ENCODE measurements at regions not wholly inside any gene's neighbourhood (a gene's known extent, or its start where the extent isn't known, plus 50 kb on each side); places are given as distances from the start of the nearest gene placed in this dataset.

DNA sequence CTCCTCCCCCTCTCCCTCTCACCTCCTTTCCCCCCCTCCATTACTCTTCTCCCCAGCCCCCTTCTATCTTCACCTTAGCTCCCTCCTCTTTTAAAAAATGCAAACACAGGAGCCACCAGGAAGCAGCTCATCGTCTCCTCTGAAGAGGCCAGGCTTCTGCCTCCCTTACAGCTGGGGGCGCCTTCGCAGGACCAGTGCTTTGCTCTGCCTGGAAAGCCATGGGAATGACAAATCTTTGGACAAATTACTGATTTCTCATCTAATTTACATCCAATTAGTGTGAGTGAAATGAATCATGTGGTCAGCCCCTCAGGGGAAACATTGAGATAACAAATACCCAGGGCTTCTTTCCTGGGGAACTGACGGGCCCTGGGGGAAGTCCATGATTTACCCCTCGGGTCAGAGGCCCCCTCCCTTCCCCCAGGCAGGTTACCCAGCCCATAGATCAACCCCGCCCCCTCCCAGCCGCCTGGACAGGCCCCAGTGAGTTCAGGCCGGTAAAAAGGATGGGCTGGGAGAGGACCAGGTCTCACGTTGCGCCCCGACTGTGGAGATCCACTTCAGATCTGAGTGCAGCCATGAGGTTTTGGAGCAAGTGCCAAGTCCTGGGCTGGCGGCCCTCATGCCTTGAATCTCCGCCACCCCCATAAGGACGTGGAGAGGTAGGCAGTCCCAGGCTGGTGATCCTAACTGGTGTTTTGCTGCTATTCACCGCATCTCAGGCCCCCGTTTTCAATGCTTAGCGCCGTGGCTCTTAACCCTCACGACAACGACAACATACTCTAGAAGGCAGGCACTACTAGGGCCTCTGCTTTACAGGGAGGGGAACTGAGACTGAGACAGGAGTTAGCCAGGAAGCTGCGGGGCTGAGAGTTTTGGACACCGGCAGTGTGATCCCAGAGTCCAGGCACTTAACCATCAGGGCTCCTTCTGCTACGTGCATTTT, 300.8 kb downstream of the RRAGC start:
- TF ChIP-seq, protein P1, sequence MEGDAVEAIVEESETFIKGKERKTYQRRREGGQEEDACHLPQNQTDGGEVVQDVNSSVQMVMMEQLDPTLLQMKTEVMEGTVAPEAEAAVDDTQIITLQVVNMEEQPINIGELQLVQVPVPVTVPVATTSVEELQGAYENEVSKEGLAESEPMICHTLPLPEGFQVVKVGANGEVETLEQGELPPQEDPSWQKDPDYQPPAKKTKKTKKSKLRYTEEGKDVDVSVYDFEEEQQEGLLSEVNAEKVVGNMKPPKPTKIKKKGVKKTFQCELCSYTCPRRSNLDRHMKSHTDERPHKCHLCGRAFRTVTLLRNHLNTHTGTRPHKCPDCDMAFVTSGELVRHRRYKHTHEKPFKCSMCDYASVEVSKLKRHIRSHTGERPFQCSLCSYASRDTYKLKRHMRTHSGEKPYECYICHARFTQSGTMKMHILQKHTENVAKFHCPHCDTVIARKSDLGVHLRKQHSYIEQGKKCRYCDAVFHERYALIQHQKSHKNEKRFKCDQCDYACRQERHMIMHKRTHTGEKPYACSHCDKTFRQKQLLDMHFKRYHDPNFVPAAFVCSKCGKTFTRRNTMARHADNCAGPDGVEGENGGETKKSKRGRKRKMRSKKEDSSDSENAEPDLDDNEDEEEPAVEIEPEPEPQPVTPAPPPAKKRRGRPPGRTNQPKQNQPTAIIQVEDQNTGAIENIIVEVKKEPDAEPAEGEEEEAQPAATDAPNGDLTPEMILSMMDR (IDR thresholded peaks at IDR 0.05; ENCODE audit: insufficient read depth, low read length, poor library complexity, severe bottlenecking): no peak
- no peak for TF ChIP-seq EZH2phosphoT487 (conservative IDR thresholded peaks at IDR 0.05; ENCODE audit: low read length)
